ENCODE measurements at regions not wholly inside any gene's neighbourhood (a gene's known extent, or its start where the extent isn't known, plus 50 kb on each side); places are given as distances from the start of the nearest gene placed in this dataset.

DNA sequence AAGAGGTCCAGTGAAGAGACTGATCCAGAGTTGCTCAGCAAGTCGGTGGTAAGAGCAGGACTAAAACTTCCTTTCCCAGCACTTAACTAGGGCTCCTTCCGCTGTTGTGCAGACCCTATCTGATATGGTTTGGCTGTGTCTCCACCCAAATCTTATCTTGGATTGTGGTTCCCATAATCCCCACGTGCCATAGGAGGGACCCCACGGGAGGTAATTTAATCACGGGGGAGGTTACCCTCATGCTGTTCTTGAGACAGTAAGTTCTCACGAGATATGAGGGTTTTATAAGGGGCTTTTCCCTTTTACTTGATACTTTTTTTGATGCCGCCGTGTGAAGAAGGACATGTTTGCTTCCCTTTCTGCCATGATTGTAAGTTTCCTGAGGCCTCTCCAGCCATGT, 221.9 kb upstream of the GLRA1 start:
- TF ChIP-seq, protein P1, sequence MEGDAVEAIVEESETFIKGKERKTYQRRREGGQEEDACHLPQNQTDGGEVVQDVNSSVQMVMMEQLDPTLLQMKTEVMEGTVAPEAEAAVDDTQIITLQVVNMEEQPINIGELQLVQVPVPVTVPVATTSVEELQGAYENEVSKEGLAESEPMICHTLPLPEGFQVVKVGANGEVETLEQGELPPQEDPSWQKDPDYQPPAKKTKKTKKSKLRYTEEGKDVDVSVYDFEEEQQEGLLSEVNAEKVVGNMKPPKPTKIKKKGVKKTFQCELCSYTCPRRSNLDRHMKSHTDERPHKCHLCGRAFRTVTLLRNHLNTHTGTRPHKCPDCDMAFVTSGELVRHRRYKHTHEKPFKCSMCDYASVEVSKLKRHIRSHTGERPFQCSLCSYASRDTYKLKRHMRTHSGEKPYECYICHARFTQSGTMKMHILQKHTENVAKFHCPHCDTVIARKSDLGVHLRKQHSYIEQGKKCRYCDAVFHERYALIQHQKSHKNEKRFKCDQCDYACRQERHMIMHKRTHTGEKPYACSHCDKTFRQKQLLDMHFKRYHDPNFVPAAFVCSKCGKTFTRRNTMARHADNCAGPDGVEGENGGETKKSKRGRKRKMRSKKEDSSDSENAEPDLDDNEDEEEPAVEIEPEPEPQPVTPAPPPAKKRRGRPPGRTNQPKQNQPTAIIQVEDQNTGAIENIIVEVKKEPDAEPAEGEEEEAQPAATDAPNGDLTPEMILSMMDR (IDR thresholded peaks at IDR 0.05), result no peak
- TF ChIP-seq POLR2A (IDR thresholded peaks at IDR 0.05), result no peak

Data from adrenal gland (tissue), 5 donors.